Panc1 (cell line): ENCODE measurements at regions not wholly inside any gene's neighbourhood (a gene's known extent, or its start where the extent isn't known, plus 50 kb on each side); places are given as distances from the start of the nearest gene placed in this dataset.
"Not testable (repeated sequence)": the region's sequence is repeated elsewhere in the genome, so short reads cannot be mapped to it uniquely, and the experiment has no call there.

Experiments used
- ATAC-seq: fragments of 200-7000 bp; cut with Tn5 transposase; 2 replicates; pipeline ENCODE4 v1.9.1; 2020; ENCODE audit warnings: mild to moderate bottlenecking, moderate library complexity
- BruUV-seq: library from RNA; stranded (reverse); fragments of 400-500 nt; replicated peaks from 2 replicates; lab custom pipeline; 2021; lab: Mats Ljungman, UMichigan
- CTCF ChIA-PET: fragments of 300-600 bp; sonication (Branson Sonifier 250); formaldehyde crosslinking; loops from one replicate; lab custom pipeline; 2022; ENCODE audit warnings: antibody characterized with exemption; lab: Charles Lee
- POLR2A ChIA-PET: fragments of 300-600 bp; sonication (Branson Sonifier 250); formaldehyde crosslinking; loops from one replicate; lab custom pipeline; 2022; ENCODE audit warnings: antibody characterized with exemption; lab: Charles Lee
- DNase-seq: peaks from one replicate; pipeline ENCODE4 v3.0.0-alpha.2; 2010; ENCODE audit warnings: low read depth, low spot score
- H3K27ac ChIP-seq: 2 replicates; pipeline ENCODE4 v1.5.1; 2011; ENCODE audit warnings: mild to moderate bottlenecking, low read length, inconsistent platforms
- H3K27me3 ChIP-seq: fragments of 200-500 bp; sonication (Bioruptor generic); 2 replicates; pipeline ENCODE4 v1.6.0; 2014; ENCODE audit warnings: low read length, inconsistent platforms; ENCODE audit not compliant: control insufficient read depth, insufficient read depth
- H3K36me3 ChIP-seq: fragments of 200-500 bp; sonication (Bioruptor generic); 2 replicates; pipeline ENCODE4 v1.5.1; 2014; ENCODE audit warnings: inconsistent platforms, mild to moderate bottlenecking, low read length, moderate library complexity; ENCODE audit not compliant: control insufficient read depth, insufficient read depth
- H3K4me1 ChIP-seq: 2 replicates; pipeline ENCODE4 v1.5.1; 2011; ENCODE audit warnings: inconsistent platforms, mild to moderate bottlenecking, low read length, moderate library complexity; ENCODE audit not compliant: control insufficient read depth, insufficient read depth
- H3K4me3 ChIP-seq, 2 experiments: 2 replicates each; pipeline ENCODE4 v1.5.1; 2011 to 2012; ENCODE audit warnings: low read depth in 2 of 2, low read length in 2 of 2, mild to moderate bottlenecking in 2 of 2, inconsistent platforms in 1 of 2, moderate library complexity in 1 of 2
- H3K9me3 ChIP-seq: fragments of 200-500 bp; sonication (Bioruptor generic); 2 replicates; pipeline ENCODE4 v1.5.1; 2014; ENCODE audit warnings: low read depth, mild to moderate bottlenecking, inconsistent platforms, low read length, moderate library complexity; ENCODE audit not compliant: control insufficient read depth, insufficient read depth
- CTCF ChIP-seq: fragments of 450-650 bp; IDR thresholded peaks from 2 replicates; pipeline ENCODE4 v1.5.1; 2017; ENCODE audit warnings: mild to moderate bottlenecking
- POLR2AphosphoS5 ChIP-seq: IDR thresholded peaks from 2 replicates; pipeline ENCODE4 v1.6.1; 2012; ENCODE audit warnings: mild to moderate bottlenecking, low read depth, low read length, moderate library complexity
- REST ChIP-seq, 2 experiments: IDR thresholded peaks; 2 replicates each; pipeline ENCODE4 v1.6.1; 2011 to 2012; ENCODE audit warnings: low read depth in 2 of 2, control low read depth in 1 of 2, low read length in 1 of 2, mild to moderate bottlenecking in 1 of 2, moderate library complexity in 1 of 2; ENCODE audit not compliant: insufficient read depth in 1 of 2
- SIN3A ChIP-seq: IDR thresholded peaks from 2 replicates; pipeline ENCODE4 v1.6.1; 2012; ENCODE audit warnings: low read depth, mild to moderate bottlenecking, low read length, moderate library complexity, borderline replicate concordance; ENCODE audit not compliant: insufficient read depth
- TCF7L2 ChIP-seq: IDR thresholded peaks from 2 replicates; pipeline ENCODE4 v1.6.1; 2011; ENCODE audit warnings: mild to moderate bottlenecking, low read depth, low read length, inconsistent platforms
- in situ Hi-C: cut with HindIII; loops from 2 replicates; pipeline ENCODE4 v1.10.0; 2016; ENCODE audit warnings: low sequenced_read_pairs, low pct_unique_long_range_greater_than_20kb
- intact Hi-C: fragments of 100-400 bp; cut with micrococcal nuclease; formaldehyde crosslinking; loops from one replicate; pipeline ENCODE4 v1.10.0; 2022; ENCODE audit not compliant: unreplicated experiment

- ChIA-PET CTCF (no interaction called here), POLR2A (no interaction called here)
- Histone ChIP-seq H3K4me3 (no peak overlapping the region), H3K36me3 (no peaks in the 10 kb centered on the region), H3K27me3 (no peaks in the 10 kb centered on the region), H3K9me3 (no peaks in the 10 kb centered on the region), H3K4me1 (no peaks in the 10 kb centered on the region), H3K27ac (no peak overlapping the region)
- no peak for ATAC-seq
- no TSS peak for BruUV-seq
- TF ChIP-seq TCF7L2 (no peak), POLR2AphosphoS5 (no peak), REST (IDR thresholded peaks at IDR 0.05; ENCODE audit: insufficient read depth in 1 of 2, low read depth in 2 of 2, low read length in 1 of 2) (no peak), CTCF (no peak), SIN3A (no peak)
- no peak for DNase-seq
- intact Hi-C loops (no loop called here), in situ Hi-C loops (no loop called here)
Observed at GRCh38 chr16:65739518-65739917, 617.7 kb upstream of the CDH11 start.

- Histone ChIP-seq H3K9me3 (no peaks in the 10 kb centered on the region), H3K4me3 (no peak overlapping the region), H3K27me3 (no peaks in the 10 kb centered on the region), H3K4me1 (no peaks in the 10 kb centered on the region), H3K36me3 (no peaks in the 10 kb centered on the region), H3K27ac (no peak overlapping the region)
- in situ Hi-C loops = no loop called here
- TF ChIP-seq SIN3A = no peak
- BruUV-seq = no TSS peak
- POLR2A ChIA-PET = no interaction called here
- CTCF ChIA-PET = no interaction called here
- DNase-seq = no peak
- no peak for ATAC-seq
- intact Hi-C loops = no loop called here
Observed at GRCh38 chr16:65737831-65738230, 616.0 kb upstream of the CDH11 start.

- H3K9me3 ChIP-seq, H3K36me3 ChIP-seq, BruUV-seq, POLR2A ChIA-PET, DNase-seq, H3K27me3 ChIP-seq, H3K4me1 ChIP-seq, CTCF ChIA-PET, H3K4me3 ChIP-seq, in situ Hi-C loops, intact Hi-C loops, H3K27ac ChIP-seq, ATAC-seq: not testable (repeated sequence)
Observed at GRCh38 chr16:65735615-65736014, 613.8 kb upstream of the CDH11 start.
